HG03558 (cell line): ENCODE measurements at regions not wholly inside any gene's neighbourhood (a gene's known extent, or its start where the extent isn't known, plus 50 kb on each side); places are given as distances from the start of the nearest gene placed in this dataset.
"Not testable (repeated sequence)": the region's sequence is repeated elsewhere in the genome, so short reads cannot be mapped to it uniquely, and the experiment has no call there.

ENCODE experiments used
- ATAC-seq: cut with Tn5 transposase; IDR thresholded peaks from one replicate; pipeline ENCODE4 v1.9.1; 2021; ENCODE audit warnings: moderate number of reproducible peaks; ENCODE audit not compliant: unreplicated experiment; ENCODE audit errors: extremely low read depth

DNA sequence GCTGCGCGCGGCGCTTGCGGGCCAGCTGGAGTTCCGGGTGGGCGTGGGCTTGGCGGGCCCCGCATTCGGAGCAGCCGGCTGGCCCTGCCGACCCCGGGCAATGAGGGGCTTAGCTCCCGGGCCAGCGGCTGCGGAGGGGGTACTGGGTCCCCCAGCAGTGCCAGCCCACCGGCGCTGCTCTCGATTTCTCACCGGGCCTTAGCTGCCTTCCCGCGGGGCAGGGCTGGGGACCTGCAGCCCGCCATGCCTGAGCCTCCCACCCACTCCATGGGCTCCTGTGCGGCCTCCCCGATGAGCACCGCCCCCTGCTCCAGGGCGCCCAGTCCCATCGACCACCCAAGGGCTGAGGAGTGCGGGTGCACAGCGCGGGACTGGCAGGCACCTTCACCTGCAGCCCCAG, 381.4 kb downstream of the KCNRG start:
- not testable (repeated sequence) for ATAC-seq

GRCh38 chr13:50400035-50400726, 384.9 kb downstream of the KCNRG start:
- no peak for ATAC-seq

- ATAC-seq, result no peak
Measured at GRCh38 chr13:50401049-50401505, 385.8 kb downstream of the KCNRG start.

GRCh38 chr13:50401721-50402465, 386.6 kb downstream of the KCNRG start:
- no peak for ATAC-seq

DNA sequence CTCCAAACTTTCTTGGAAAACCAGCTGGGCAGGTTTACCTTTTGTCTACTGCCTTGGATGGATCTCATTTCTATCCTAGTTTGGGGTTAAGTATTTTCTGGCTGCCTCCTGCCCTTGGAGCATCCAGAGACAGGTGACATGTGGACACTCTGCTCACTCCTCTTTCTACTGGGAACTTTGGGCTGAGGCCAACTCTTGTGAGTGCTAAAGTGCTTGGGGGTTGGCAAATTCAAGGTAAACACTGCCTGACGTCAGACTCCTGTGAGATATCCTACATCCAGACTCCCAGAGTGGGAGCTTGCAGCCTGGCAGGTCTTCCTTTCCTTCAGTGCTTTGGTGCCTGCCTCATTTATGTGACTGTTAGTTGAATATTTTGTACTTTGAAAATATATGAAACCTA, 388.1 kb downstream of the KCNRG start:
- no peak for ATAC-seq

DNA sequence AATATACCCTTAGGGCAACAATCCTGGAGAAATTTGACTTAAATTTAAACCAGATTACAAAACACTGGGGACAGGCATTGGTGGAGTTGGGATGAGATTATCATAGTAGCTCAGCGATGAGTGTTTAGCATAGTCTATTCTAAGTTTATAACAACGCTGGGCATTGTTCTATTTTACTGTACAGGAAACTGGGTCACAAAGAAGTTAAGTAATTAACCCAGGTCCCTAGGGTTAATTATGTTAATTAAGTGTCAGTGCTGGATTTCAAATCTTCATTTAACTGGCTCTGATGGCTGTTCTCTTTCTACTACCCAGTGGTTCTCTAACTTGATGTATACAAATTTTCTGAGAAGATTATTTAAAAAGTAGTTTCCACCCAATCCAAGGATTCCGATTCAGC, 388.9 kb downstream of the KCNRG start:
- no peak for ATAC-seq

DNA sequence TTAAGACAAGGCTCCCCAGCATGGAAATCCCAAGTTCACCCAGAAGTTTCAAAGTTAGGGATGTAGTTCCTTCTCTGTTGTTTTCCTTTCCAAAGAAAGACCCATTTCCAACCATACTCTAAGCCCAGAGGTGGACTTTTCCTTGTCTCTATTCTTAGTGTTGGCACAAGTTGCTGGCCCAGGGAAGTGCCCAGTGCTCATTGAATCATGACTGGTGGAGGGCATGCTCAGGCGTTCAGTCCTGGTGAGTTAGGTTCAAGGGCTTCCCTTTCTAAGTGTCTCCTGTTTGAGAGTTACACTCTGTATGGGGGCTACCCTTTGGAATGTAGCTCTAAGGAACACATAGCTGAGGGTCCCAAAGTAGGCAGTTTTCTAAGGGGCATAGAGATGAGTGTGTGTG, 389.5 kb downstream of the KCNRG start:
- no peak for ATAC-seq

GRCh38 chr13:50406831-50407230, 391.6 kb downstream of the KCNRG start:
- ATAC-seq, result no peak

- no peak for ATAC-seq
Measured at GRCh38 chr13:50408068-50408467, 392.8 kb downstream of the KCNRG start.

DNA sequence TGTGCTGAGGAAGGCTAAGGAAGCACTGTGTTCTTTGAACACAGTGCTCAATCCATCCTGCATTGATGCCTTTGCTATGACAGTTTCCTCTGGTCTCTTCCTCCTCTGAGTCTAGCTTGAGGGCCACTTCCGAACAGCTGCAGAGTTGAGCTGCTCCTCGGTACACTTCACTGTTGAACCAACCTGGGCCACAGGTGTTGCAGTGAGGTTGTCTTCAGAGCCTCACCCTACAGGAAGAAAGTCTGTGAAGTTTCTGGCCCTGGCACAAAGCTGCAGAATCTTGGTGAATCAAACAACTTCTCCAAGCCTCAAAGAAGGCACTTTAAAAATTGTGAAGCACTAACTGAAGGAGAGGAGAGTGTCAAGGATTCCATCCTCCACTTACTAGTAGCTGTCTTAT, 394.0 kb downstream of the KCNRG start:
- no peak for ATAC-seq

DNA sequence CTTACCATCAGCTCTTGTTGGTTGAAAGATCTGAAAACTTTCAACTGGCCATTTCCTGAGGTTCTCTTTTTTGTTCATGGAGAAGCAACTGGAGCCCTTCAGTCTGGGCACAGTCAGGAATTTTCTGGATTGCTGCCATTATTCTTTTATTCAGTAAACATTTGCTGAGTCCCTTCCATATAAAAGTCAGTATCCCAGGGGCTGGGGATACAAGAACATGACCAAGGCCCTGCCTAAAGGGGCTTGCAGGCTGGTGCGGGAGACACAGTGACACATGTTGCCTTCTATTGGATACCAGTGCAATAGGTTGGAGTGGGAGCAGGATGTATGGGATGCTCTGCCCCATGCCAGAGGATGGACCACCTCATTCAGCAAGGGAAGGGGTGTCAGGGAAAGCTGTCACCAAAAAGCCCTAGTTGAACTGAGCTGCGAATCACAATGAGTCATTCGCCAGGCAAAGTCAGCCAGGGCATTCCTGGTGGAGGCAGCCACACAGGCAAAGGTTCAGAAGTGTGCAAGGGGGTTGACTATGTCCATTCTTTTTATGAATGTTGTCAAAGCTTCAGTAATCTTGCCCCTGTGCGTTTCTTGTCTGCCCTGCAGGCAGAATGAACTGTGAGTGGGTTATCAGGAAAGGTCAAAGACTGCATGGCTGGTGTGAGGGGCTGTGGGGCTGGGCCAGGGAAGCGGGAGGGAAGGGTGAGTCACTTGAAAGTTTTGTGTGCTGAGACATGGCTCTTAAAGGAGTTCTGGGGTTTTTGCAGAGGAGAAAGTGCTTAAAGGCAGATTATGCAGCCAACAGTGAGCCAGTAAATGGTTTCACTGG, 395.9 kb downstream of the KCNRG start:
- no peak for ATAC-seq

DNA sequence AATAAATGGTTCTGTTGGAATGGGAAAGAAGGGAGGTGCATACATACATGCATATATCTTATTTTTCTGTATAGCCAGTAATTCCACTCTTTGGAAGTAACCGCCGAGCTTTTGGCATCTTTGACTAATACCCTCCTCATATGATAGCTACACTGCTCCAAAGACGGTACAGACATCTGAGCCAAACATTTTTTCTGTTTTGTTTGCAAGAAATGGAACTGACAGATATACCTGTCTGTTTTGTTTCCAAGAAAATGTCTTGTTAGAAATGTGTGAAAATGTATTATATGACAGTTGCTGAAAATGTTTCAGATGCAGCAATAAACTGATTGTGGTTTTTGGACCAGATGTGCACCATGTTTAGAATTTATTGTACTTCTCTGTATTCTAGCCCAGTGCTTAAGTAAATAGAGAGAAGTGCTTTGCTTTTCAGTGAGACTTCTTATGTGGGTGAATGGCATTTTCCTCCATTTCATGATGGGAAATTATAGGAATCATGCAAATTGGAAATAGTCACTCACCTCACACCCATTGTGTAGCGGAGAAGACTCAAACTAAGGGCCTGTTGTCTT, 396.9 kb downstream of the KCNRG start:
- no peak for ATAC-seq

GRCh38 chr13:50414640-50415039, 399.4 kb downstream of the KCNRG start:
- ATAC-seq, result no peak

- no peak for ATAC-seq
Measured at GRCh38 chr13:50415428-50415827, 400.2 kb downstream of the KCNRG start.

GRCh38 chr13:50417597-50417996, 402.4 kb downstream of the KCNRG start:
- ATAC-seq, result no peak

DNA sequence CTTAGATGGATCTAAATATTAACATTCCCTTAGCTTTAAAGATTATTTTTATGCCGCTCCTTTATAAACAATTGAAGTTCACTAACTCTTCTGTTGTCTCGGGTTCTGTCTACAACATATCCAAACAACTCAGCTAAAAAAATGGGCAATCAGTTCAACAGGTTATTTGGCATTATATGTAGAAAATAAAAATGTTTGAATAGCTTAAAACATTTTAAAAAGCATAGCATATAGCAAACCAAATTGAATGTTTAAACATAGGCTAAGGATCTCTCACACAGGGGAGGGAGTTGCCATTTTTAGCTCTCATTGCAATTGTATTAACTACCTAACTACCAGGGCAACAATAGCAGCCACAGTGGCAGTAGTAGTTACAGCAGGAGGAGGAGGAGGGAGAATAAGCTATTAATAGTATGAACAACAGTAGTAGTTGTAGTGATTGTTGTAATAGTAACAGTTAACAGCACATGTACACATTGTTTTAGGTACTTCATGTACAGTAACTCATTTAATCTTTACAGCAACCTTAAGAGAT, 404.2 kb downstream of the KCNRG start:
- ATAC-seq, result no peak

DNA sequence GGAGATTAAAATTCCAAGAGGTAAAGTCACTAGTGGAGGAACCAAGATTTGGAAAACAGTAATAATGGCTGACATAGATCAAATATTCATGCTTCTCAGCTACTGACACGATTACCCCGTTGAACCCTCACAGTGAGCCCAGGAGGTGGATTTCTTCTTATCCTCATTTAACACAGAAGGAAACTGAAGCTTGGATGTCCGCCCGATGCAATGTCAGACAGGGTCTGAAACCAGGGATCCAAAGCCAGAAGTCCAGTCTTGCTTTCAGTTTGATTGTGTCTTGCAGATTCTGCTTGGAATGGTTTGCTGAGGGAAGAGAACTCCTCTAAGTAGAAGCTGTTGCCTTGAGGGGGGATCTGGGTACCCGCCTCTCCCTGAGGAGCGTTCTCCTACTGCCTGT, 404.7 kb downstream of the KCNRG start:
- no peak for ATAC-seq

DNA sequence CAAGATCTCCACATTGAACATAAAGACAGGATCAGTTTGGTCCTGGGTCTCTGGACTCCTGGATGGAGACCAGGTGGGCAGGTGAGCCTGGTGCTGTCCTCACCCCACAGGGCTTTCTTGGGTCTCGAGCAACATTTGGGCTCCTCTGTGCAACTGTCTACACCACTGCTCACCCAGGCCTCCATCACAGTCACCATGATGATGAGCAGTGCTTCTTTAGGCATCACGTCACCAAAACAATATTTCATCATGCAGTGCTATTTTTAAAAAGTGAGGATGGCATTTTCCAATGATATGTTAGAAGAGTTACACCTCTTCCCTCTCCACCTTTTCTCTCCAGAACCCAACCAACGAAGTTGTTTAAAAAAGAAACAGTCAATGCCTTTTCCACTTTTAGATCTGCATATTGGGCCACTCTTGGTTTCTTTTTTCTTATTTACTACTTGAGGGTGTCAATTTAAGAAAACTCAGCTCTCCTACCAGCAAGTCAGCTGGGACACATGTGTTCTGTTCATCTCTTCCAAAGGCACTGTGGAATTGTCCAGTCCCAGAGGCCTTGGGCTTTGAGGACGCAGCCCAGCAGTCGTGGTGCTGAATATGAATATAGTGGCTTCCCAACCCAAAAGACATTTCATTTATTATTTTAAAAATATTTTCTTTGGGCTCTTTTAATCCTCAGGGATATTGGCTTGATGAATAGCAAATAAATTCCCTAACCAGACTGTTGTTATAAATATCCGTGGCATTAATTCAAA, 405.7 kb downstream of the KCNRG start:
- no peak for ATAC-seq

DNA sequence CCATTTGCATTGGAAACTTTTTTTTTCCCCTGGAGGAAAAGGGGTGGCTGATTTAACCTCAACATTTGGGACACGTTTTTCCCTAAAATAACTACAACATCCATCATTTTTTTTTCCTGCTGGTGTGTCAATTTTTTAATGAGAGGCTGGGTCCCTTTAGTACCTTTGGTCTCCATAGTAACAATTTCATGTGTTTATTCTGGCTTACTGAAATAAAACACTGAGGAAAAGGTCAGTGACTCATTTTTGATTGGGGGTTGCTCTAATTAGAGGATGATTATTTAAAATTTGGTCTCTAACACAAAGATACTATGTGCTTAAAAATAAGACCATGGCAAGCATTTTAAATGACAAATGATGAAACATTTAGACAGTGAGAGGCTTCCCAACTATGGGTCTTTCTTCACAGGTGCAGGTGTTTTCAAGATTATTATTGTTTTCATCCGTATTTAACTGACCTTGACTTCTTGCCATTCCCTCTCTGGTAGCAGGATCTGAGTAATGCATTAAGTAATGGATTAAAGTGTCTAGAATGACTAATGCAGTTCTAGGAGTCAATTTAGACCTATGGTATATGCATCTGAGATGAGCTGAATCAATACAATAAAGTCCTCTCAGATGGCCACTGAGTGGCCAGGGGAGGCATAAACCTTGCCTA, 406.4 kb downstream of the KCNRG start:
- no peak for ATAC-seq
